ENCODE measurements at regions not wholly inside any gene's neighbourhood (a gene's known extent, or its start where the extent isn't known, plus 50 kb on each side); places are given as distances from the start of the nearest gene placed in this dataset.

DNA sequence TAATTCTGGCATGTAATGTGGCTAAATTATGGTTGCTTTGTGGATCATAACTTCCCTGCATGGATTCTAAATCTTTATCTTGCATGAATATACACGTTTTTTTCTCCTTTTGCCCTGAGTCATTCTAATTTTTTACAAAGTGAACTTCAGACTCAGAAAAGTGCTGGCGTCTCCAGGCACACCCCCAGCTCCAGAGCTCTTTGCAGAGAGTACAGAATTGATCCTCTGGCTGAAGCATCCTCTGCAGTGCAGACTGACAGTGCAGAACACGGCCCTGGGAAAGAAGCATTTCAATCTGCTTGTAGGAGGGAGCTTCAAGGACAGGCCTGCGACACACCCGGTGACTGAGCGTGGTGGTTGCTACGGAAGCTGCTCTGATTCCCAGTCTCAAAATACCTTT, 228.1 kb downstream of the FGF9 start:
- Mint-ChIP-seq H3K4me3 (no peak overlapping the region), H3K9me3 (no peaks in the 10 kb centered on the region), H3K36me3 (ENCODE audit: low read depth) (no peaks in the 10 kb centered on the region), H3K27me3 (ENCODE audit: insufficient read depth, low read depth, poor library complexity) (peaks cover 1% of the 10 kb centered on the region), H3K27ac (no peak overlapping the region), H3K4me1 (peaks cover 12% of the 10 kb centered on the region)
- Histone ChIP-seq H3K9me2 (ENCODE audit: insufficient read depth) (0 out of 2 replicates have a peak, but pooled peaks cover 7% of the 10 kb centered on the region), H3K27me3 (ENCODE audit: insufficient read depth) (no peaks in the 10 kb centered on the region), H2AFZ (no peak overlapping the region), H3K4me1 (ENCODE audit: insufficient read depth) (no peaks in the 10 kb centered on the region), H3K4me3 (no peak overlapping the region), H3K27ac (ENCODE audit: low read depth) (no peak overlapping the region), H3K79me2 (replicated peaks; ENCODE audit: insufficient read depth) (no peaks in the 10 kb centered on the region), H4K20me1 (replicated peaks; ENCODE audit: insufficient read depth) (no peaks in the 10 kb centered on the region), H3F3A (replicated peaks; ENCODE audit: low read depth) (no peaks in the 10 kb centered on the region), H3K36me3 (ENCODE audit: insufficient read depth) (no peaks in the 10 kb centered on the region), H3K4me2 (no peak overlapping the region)
- TF ChIP-seq ZNF114 (CRISPR knock-in tag; IDR thresholded peaks at IDR 0.05) (no peak), EZH2 (IDR thresholded peaks at IDR 0.05; ENCODE audit: low read depth, unreplicated experiment) (no peak), POLR2AphosphoS5 (IDR thresholded peaks at IDR 0.05; ENCODE audit: low read depth) (no peak), EZH2phosphoT487 (IDR thresholded peaks at IDR 0.05; ENCODE audit: unreplicated experiment) (no peak), STAT1 (IDR thresholded peaks at IDR 0.05; ENCODE audit: unreplicated experiment) (no peak), JUNB (IDR thresholded peaks at IDR 0.05; ENCODE audit: unreplicated experiment) (no peak), NANOG (IDR thresholded peaks at IDR 0.05; ENCODE audit: borderline replicate concordance) (no peak)
- TF ChIP-seq, protein P1, sequence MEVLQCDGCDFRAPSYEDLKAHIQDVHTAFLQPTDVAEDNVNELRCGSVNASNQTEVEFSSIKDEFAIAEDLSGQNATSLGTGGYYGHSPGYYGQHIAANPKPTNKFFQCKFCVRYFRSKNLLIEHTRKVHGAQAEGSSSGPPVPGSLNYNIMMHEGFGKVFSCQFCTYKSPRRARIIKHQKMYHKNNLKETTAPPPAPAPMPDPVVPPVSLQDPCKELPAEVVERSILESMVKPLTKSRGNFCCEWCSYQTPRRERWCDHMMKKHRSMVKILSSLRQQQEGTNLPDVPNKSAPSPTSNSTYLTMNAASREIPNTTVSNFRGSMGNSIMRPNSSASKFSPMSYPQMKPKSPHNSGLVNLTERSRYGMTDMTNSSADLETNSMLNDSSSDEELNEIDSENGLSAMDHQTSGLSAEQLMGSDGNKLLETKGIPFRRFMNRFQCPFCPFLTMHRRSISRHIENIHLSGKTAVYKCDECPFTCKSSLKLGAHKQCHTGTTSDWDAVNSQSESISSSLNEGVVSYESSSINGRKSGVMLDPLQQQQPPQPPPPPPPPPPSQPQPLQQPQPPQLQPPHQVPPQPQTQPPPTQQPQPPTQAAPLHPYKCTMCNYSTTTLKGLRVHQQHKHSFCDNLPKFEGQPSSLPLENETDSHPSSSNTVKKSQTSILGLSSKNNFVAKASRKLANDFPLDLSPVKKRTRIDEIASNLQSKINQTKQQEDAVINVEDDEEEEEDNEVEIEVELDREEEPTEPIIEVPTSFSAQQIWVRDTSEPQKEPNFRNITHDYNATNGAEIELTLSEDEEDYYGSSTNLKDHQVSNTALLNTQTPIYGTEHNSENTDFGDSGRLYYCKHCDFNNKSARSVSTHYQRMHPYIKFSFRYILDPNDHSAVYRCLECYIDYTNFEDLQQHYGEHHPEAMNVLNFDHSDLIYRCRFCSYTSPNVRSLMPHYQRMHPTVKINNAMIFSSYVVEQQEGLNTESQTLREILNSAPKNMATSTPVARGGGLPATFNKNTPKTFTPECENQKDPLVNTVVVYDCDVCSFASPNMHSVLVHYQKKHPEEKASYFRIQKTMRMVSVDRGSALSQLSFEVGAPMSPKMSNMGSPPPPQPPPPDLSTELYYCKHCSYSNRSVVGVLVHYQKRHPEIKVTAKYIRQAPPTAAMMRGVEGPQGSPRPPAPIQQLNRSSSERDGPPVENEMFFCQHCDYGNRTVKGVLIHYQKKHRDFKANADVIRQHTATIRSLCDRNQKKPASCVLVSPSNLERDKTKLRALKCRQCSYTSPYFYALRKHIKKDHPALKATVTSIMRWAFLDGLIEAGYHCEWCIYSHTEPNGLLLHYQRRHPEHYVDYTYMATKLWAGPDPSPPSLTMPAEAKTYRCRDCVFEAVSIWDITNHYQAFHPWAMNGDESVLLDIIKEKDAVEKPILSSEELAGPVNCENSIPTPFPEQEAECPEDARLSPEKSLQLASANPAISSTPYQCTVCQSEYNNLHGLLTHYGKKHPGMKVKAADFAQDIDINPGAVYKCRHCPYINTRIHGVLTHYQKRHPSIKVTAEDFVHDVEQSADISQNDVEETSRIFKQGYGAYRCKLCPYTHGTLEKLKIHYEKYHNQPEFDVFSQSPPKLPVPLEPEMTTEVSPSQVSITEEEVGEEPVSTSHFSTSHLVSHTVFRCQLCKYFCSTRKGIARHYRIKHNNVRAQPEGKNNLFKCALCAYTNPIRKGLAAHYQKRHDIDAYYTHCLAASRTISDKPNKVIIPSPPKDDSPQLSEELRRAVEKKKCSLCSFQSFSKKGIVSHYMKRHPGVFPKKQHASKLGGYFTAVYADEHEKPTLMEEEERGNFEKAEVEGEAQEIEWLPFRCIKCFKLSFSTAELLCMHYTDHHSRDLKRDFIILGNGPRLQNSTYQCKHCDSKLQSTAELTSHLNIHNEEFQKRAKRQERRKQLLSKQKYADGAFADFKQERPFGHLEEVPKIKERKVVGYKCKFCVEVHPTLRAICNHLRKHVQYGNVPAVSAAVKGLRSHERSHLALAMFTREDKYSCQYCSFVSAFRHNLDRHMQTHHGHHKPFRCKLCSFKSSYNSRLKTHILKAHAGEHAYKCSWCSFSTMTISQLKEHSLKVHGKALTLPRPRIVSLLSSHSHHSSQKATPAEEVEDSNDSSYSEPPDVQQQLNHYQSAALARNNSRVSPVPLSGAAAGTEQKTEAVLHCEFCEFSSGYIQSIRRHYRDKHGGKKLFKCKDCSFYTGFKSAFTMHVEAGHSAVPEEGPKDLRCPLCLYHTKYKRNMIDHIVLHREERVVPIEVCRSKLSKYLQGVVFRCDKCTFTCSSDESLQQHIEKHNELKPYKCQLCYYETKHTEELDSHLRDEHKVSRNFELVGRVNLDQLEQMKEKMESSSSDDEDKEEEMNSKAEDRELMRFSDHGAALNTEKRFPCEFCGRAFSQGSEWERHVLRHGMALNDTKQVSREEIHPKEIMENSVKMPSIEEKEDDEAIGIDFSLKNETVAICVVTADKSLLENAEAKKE (CRISPR knock-in tag; IDR thresholded peaks at IDR 0.05), result no peak
- no peak for ATAC-seq
- peak; percentile 21 for DNase-seq (ENCODE audit: low spot score)

Data from GM23338 (cell line).